Astrocyte of the spinal cord (primary cell): ENCODE measurements at regions not wholly inside any gene's neighbourhood (a gene's known extent, or its start where the extent isn't known, plus 50 kb on each side); places are given as distances from the start of the nearest gene placed in this dataset.
"Not testable (repeated sequence)": the region's sequence is repeated elsewhere in the genome, so short reads cannot be mapped to it uniquely, and the experiment has no call there.

Source experiments
- DNase-seq: peaks from one replicate; pipeline ENCODE4 v3.0.0; 2011; ENCODE audit warnings: low read depth, low spot score
- H3K4me3 ChIP-seq: 2 replicates; pipeline ENCODE4 v1.5.1; 2011; ENCODE audit warnings: low read depth, mild to moderate bottlenecking, low read length, moderate library complexity
- in situ Hi-C: cut with HindIII; loops from 2 replicates; pipeline ENCODE4 v1.10.0; 2017; ENCODE audit warnings: low sequenced_read_pairs
- TF ChIP-seq, protein P1 (sequence below): IDR thresholded peaks from 2 replicates; pipeline ENCODE4 v1.5.1; 2012; ENCODE audit warnings: low read depth, mild to moderate bottlenecking, low read length, inconsistent platforms

DNA sequence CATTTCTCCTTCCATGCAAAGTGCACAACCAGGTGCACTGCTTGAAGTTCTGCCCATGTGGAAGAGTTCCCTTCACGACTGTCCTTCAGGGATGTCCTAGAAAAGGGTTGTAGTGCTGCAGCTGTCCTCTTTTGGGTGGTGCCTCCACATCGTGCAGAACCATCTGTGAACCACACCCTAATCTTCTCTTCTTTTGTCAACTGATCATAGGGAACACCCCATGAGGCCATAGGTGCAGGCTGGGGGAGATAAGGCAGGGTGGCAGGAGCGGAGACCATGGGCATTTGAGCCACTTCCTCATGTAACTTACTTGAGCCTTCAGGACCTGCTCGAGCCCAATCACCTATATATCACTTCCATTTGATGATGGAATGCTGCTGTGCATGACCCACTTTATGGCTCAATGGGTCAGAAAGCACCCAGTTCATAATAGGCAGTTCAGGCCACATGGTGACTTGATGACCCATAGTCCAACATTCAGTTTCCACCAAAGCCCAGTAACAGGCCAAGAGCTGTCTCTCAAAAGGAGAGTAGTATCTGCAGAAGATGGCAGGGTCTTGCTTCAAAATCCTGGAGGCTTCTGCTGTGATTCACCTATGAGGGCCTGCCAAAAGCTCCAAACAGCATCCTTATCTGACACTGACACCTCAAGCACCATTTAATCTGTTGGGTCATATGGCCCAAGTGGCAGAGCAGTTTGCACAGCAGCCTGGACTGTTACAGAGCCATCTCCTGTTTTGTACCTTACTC lies 84.7 kb upstream of the CYRIA start:
- H3K4me3 ChIP-seq: no peak overlapping the region
- DNase-seq: no peak
- in situ Hi-C loops: no loop called here
- TF ChIP-seq, protein P1, sequence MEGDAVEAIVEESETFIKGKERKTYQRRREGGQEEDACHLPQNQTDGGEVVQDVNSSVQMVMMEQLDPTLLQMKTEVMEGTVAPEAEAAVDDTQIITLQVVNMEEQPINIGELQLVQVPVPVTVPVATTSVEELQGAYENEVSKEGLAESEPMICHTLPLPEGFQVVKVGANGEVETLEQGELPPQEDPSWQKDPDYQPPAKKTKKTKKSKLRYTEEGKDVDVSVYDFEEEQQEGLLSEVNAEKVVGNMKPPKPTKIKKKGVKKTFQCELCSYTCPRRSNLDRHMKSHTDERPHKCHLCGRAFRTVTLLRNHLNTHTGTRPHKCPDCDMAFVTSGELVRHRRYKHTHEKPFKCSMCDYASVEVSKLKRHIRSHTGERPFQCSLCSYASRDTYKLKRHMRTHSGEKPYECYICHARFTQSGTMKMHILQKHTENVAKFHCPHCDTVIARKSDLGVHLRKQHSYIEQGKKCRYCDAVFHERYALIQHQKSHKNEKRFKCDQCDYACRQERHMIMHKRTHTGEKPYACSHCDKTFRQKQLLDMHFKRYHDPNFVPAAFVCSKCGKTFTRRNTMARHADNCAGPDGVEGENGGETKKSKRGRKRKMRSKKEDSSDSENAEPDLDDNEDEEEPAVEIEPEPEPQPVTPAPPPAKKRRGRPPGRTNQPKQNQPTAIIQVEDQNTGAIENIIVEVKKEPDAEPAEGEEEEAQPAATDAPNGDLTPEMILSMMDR: no peak

DNA sequence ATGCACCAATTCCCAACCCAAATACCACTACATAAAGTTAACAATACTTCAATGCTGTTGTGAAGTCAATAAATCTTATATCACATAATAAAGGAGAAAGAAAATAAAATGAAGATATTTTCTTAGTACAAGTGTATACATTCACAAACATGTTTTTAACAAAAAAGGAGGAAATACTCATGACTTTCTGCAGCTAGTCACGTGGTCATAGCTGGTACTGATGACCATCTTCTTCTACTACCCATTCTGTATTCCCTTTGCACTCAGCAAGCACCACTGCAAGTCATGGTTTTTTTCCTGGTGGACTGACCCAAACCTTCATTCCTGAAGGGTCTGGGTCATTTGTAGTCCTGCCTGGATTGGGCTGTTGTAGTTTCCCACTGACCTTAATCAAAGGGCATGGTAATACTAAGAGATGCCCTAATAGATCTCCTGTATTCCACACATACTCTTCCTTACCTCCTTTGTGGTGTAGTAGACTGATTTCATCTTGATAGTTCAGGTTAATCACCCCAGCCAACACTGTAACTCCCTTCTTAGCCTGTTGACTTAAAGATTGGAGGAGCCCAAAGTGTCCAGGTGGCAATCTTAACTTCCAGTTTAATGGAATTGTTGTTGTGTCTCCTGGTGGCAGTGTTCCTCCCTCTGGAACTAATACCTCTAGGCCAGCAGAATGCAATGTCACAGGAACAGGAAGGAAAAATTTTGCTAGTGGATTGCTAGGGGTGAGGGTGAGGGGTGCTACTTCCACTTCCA lies 83.1 kb upstream of the CYRIA start:
- DNase-seq, in situ Hi-C loops, H3K4me3 ChIP-seq: not testable (repeated sequence)

DNA sequence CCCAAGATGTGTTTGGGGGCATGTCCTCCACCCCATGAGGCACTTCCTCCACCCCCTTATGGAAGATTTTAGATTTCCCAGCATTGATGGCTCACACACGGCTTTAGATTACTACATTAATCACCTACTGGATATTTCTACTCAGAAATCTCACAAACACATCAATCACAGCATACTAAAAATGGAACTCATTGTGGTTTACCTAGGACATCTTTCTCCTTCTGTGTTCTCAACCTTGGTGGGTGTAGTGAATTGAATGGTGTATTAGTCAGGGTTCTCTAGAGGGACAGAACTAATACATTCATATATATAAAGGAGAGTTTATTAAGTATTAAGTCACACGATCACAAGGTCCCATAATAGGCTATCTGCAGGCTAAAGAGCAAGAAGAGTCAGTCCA lies 82.1 kb upstream of the CYRIA start:
- in situ Hi-C loops: no loop called here
- no peak overlapping the region for H3K4me3 ChIP-seq
- TF ChIP-seq, protein P1: no peak
- no peak for DNase-seq

DNA sequence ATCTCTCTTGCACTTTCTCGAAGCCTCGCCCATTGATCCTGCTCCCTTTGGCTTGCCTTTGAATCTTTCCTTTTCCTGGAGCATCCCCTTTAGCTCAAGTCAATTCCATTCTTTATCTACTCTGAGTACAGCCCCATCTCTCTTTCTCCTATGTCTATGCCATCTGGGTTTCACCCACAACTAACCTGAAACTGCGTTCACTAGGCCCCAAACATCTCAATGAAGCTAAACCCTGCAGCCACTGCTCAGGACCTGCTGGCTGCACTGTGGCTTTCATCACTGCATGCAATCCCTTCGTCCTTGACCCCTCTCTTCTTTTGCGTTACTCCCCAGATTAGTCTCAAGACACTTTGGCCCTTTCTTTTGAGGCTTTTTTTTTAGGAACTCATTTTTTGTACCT lies 81.6 kb upstream of the CYRIA start:
- no peak for DNase-seq
- TF ChIP-seq, protein P1: no peak
- in situ Hi-C loops: no loop called here
- H3K4me3 ChIP-seq: no peak overlapping the region

DNA sequence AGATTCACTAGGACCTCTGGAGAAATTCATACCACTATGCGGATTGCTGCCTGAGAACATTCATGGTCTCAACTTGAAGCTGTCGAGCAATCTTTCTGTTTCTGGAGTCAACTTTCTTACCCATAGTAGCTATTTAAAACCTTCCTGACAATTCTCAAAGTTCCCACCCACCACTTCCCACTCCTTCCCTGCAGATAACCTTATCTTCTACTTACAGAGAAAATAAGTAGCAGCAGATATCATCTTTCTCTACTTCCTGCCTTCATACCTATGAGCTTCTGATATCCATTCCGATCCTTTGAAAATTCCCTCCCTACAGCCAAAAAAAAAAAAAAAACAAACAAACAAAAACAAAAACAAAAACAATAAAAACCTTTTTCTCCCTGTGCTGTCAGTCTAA lies 81.2 kb upstream of the CYRIA start:
- in situ Hi-C loops: no loop called here
- TF ChIP-seq, protein P1: no peak

DNA sequence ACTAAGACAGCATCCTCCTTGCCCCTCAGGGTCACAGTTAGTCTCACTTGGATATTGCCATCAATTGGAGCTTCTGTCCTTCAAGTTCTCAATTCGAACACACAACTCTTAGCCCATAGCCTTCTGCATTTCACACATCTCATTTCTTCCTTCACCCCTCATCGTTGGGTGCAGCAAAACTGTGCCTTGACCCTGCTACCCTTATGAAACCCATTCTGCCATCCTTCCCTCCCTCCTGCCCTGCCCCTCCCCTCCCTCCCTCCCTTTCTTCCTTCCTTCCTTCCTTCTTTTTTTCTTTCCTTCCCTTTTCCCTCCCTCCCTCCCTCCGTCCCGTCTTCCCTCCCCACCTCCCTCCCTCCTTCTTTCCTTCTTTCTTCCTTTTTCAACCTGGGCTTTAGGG lies 80.7 kb upstream of the CYRIA start:
- no peak overlapping the region for H3K4me3 ChIP-seq
- no peak for DNase-seq
- TF ChIP-seq, protein P1: no peak
- in situ Hi-C loops: no loop called here

More for the DNA sequence above, 81.2 kb upstream of the CYRIA start:
- DNase-seq: no peak
- H3K4me3 ChIP-seq: no peak overlapping the region

DNA sequence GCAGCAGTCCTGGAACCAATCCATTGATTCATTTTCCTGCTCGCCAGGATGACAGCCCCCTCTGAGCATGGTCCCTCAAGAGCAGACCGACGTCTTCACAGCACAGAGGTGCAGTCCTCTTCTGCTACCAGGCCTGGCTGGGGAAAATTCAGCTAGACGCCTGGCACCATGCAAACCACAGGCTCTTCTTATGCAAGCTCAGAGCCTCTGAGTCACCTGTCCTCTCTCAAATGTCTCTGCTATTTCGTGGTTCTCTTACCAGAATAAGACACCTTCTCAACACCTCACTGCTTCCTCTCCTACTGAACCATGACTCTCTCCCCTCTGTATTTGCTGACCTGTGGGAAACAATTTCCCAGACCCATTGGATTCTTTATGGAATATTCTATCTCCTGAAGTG lies 79.8 kb upstream of the CYRIA start:
- in situ Hi-C loops: no loop called here
- no peak for DNase-seq
- TF ChIP-seq, protein P1: no peak
- H3K4me3 ChIP-seq: no peak overlapping the region
